GM19351 (cell line): ENCODE measurements at regions not wholly inside any gene's neighbourhood (a gene's known extent, or its start where the extent isn't known, plus 50 kb on each side); places are given as distances from the start of the nearest gene placed in this dataset.

Source experiments
- ATAC-seq: cut with Tn5 transposase; IDR thresholded peaks from one replicate; pipeline ENCODE4 v1.9.1; 2021; ENCODE audit warnings: mild to moderate bottlenecking, moderate library complexity; ENCODE audit not compliant: unreplicated experiment

- no peak for ATAC-seq
Measured at GRCh38 chr6:145178391-145178790, 556.9 kb downstream of the EPM2A start.

GRCh38 chr6:145187491-145188206, 547.7 kb downstream of the EPM2A start:
- ATAC-seq, result no peak

GRCh38 chr6:145189836-145190235, 545.5 kb downstream of the EPM2A start:
- no peak for ATAC-seq

- ATAC-seq, result no peak
Measured at GRCh38 chr6:145194389-145194788, 540.9 kb downstream of the EPM2A start.

- ATAC-seq, result no peak
Measured at GRCh38 chr6:145199961-145200360, 535.4 kb downstream of the EPM2A start.

GRCh38 chr6:145204301-145204700, 531.0 kb downstream of the EPM2A start:
- ATAC-seq, result no peak

- ATAC-seq, result no peak
Measured at GRCh38 chr6:145206247-145206907, 528.9 kb downstream of the EPM2A start.

GRCh38 chr6:145208474-145208873, 526.8 kb downstream of the EPM2A start:
- ATAC-seq, result no peak

GRCh38 chr6:145209272-145209671, 526.0 kb downstream of the EPM2A start:
- no peak for ATAC-seq

- peak; percentile 30 for ATAC-seq
Measured at GRCh38 chr6:145212813-145213212, 522.5 kb downstream of the EPM2A start.

- ATAC-seq, result peak; percentile 89
Measured at GRCh38 chr6:145213614-145214013, 521.7 kb downstream of the EPM2A start.

GRCh38 chr6:145214570-145214969, 520.8 kb downstream of the EPM2A start:
- ATAC-seq, result no peak

GRCh38 chr6:145224450-145224849, 510.9 kb downstream of the EPM2A start:
- ATAC-seq, result no peak

- peak; percentile 64 for ATAC-seq
Measured at GRCh38 chr6:145225500-145225899, 509.8 kb downstream of the EPM2A start.

GRCh38 chr6:145227593-145227992, 507.7 kb downstream of the EPM2A start:
- no peak for ATAC-seq

GRCh38 chr6:145228962-145229582, 506.2 kb downstream of the EPM2A start:
- no peak for ATAC-seq

GRCh38 chr6:145233955-145234354, 501.4 kb downstream of the EPM2A start:
- no peak for ATAC-seq

- ATAC-seq, result no peak
Measured at GRCh38 chr6:145235207-145235606, 500.1 kb downstream of the EPM2A start.

- no peak for ATAC-seq
Measured at GRCh38 chr6:145238787-145239186, 496.5 kb downstream of the EPM2A start.

- ATAC-seq, result no peak
Measured at GRCh38 chr6:145241039-145241438, 494.3 kb downstream of the EPM2A start.

GRCh38 chr6:145241721-145242120, 493.6 kb downstream of the EPM2A start:
- ATAC-seq, result no peak
